AG09319 (cell line): ENCODE measurements at regions not wholly inside any gene's neighbourhood (a gene's known extent, or its start where the extent isn't known, plus 50 kb on each side); places are given as distances from the start of the nearest gene placed in this dataset.

Experiments used
- DNase-seq: peaks from one replicate; pipeline ENCODE4 v3.0.0-alpha.2; 2010; ENCODE audit warnings: low read depth; ENCODE audit errors: extremely low read depth
- TF ChIP-seq, protein P1 (sequence below): IDR thresholded peaks from 2 replicates; pipeline ENCODE4 v1.5.1; 2011; ENCODE audit warnings: low read depth, mild to moderate bottlenecking, inconsistent platforms, low read length, moderate library complexity

DNA sequence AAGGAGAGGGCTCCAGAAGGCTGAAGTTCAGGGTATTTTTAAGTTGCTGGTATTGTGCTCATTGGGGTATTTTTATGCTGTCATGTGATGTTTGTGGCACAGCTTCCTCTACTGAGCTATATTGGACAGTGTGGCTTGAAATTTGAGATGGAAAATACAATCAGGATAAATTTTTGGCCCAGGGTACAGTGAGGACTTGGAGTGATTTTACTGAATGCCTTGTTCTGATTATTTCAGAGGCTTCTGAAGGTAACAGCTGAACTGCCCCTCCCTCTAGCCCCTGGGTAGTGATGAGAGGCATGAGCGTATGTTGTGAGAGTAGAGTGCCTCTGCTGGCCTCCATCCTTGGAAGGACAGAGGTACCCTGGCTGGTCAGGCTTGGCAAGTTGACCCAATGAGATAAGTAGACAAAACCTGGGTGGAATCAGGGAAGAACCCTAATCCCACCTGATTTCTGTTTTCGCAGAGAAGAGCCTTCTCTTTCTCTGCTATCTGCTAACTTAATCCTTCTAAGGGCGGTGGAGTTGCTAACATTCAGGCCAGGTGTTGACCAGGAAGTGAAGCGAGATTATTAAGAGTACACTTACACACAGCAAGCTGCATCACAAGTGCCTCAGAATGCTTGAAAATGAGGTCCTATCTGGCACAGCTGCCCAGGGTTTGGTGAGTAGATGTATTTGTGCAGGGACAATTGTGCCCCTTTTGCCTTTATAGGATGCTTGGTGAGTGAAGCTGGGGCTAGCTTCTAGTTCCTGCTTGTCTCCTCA is 98.1 kb upstream of the CLSTN2 start:
- TF ChIP-seq, protein P1, sequence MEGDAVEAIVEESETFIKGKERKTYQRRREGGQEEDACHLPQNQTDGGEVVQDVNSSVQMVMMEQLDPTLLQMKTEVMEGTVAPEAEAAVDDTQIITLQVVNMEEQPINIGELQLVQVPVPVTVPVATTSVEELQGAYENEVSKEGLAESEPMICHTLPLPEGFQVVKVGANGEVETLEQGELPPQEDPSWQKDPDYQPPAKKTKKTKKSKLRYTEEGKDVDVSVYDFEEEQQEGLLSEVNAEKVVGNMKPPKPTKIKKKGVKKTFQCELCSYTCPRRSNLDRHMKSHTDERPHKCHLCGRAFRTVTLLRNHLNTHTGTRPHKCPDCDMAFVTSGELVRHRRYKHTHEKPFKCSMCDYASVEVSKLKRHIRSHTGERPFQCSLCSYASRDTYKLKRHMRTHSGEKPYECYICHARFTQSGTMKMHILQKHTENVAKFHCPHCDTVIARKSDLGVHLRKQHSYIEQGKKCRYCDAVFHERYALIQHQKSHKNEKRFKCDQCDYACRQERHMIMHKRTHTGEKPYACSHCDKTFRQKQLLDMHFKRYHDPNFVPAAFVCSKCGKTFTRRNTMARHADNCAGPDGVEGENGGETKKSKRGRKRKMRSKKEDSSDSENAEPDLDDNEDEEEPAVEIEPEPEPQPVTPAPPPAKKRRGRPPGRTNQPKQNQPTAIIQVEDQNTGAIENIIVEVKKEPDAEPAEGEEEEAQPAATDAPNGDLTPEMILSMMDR = no peak
- no peak for DNase-seq

GRCh38 chr3:139835830-139836683 is 98.9 kb upstream of the CLSTN2 start:
- TF ChIP-seq, protein P1 = no peak
- no peak for DNase-seq

DNA sequence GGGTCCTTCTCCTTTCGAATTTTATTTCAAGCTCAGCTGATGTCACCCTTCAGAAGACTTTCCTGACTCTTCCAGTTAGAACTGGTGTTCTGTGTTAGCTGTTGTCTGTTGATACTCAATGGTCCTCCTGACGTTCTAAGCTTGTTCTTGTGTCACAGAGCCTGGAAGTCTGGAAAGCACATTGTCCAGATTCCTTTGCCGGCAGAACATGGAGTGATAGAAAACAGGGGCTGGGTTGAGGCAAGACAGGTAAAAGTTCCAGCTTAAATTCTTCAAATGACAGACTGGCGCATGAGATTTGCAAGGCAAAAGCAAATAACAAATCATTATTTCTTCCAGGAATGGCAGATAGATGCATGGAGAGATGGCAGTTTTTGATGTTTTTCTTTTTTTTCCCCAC is 102.0 kb upstream of the CLSTN2 start:
- no peak for DNase-seq
- TF ChIP-seq, protein P1 = no peak

- DNase-seq = no peak
- TF ChIP-seq, protein P1 = no peak
Observed at GRCh38 chr3:139830817-139831216, 104.2 kb upstream of the CLSTN2 start.

DNA sequence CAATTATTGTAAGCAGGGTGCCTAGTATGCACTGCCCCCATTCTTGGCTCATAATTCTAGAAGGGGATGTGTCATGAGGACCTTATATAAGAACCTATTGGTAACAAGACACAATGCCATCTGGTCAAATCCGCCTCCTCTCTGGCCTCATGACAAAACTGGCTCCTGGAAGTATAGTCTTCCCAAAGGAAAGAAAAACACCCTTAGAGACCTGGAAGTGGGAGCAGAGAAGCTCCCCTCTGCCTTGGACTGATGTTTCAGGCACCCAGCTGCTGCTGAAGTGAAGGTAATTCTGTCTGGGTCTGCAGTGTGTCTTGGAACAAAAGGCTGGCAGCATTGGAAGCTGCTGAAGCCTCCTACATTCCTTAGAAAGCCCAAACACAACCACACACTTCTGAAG is 107.2 kb upstream of the CLSTN2 start:
- TF ChIP-seq, protein P1 = no peak
- no peak for DNase-seq

DNA sequence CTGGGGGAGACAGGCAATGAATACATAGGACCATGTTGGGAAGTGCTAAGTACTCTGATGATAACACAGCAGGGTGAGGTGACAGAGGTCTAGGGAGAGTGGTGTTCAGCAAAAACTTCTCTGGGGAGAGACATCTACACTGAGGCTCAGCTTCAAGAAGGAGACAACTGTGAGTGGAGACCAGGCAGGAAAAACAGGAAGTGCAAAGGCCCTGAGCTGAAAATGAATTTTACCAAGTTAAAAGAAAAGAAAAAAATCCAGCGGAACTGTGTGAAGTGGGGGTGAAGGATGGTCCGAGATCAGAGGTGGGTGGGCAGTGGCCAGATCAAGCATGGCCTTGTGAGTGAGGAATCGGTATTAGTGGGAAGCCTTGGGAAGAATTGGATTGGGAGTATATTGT is 110.1 kb upstream of the CLSTN2 start:
- DNase-seq = no peak

More for the DNA sequence above, 110.1 kb upstream of the CLSTN2 start:
- TF ChIP-seq, protein P1 = no peak
